NCI-H1092 treated with DMSO at 0.1 percent for 48 hours (cell line): ENCODE measurements at regions not wholly inside any gene's neighbourhood (a gene's known extent, or its start where the extent isn't known, plus 50 kb on each side); places are given as distances from the start of the nearest gene placed in this dataset.

Source experiments
- DNase-seq: peaks from one replicate; lab custom pipeline; 2025; lab: John Stamatoyannopoulos, UW

- no peak for DNase-seq
Observed at GRCh38 chr10:10366836-10367235, 650.8 kb upstream of the CELF2 start.

- DNase-seq, result no peak
Observed at GRCh38 chr10:10367264-10367663, 650.4 kb upstream of the CELF2 start.

- no peak for DNase-seq
Observed at GRCh38 chr10:10368951-10369576, 648.6 kb upstream of the CELF2 start.

- no peak for DNase-seq
Observed at GRCh38 chr10:10385831-10386230, 631.8 kb upstream of the CELF2 start.

GRCh38 chr10:10389182-10389581 lies 628.5 kb upstream of the CELF2 start:
- no peak for DNase-seq

GRCh38 chr10:10392511-10392910 lies 625.2 kb upstream of the CELF2 start:
- DNase-seq, result no peak

GRCh38 chr10:10394933-10395658 lies 622.6 kb upstream of the CELF2 start:
- DNase-seq, result no peak

GRCh38 chr10:10396601-10397000 lies 621.1 kb upstream of the CELF2 start:
- DNase-seq, result no peak

GRCh38 chr10:10397906-10398305 lies 619.8 kb upstream of the CELF2 start:
- DNase-seq, result no peak

GRCh38 chr10:10403762-10404161 lies 613.9 kb upstream of the CELF2 start:
- DNase-seq, result no peak

- DNase-seq, result no peak
Observed at GRCh38 chr10:10417671-10418070, 600.0 kb upstream of the CELF2 start.

GRCh38 chr10:10418387-10418786 lies 599.3 kb upstream of the CELF2 start:
- no peak for DNase-seq

GRCh38 chr10:10421071-10421470 lies 596.6 kb upstream of the CELF2 start:
- DNase-seq, result no peak

GRCh38 chr10:10431422-10432066 lies 586.1 kb upstream of the CELF2 start:
- no peak for DNase-seq

GRCh38 chr10:10432296-10433035 lies 585.2 kb upstream of the CELF2 start:
- no peak for DNase-seq

GRCh38 chr10:10434312-10434711 lies 583.4 kb upstream of the CELF2 start:
- DNase-seq, result no peak

- DNase-seq, result no peak
Observed at GRCh38 chr10:10437886-10438285, 579.8 kb upstream of the CELF2 start.

- DNase-seq, result no peak
Observed at GRCh38 chr10:10438335-10439100, 579.2 kb upstream of the CELF2 start.

GRCh38 chr10:10456856-10457255 lies 560.8 kb upstream of the CELF2 start:
- no peak for DNase-seq

- no peak for DNase-seq
Observed at GRCh38 chr10:10460451-10460850, 557.2 kb upstream of the CELF2 start.

- no peak for DNase-seq
Observed at GRCh38 chr10:10462151-10462941, 555.3 kb upstream of the CELF2 start.
